ENCODE measurements at regions not wholly inside any gene's neighbourhood (a gene's known extent, or its start where the extent isn't known, plus 50 kb on each side); places are given as distances from the start of the nearest gene placed in this dataset.
A peak's percentile ranks its signal among the peaks of the same experiment; 100 is the strongest.

DNA sequence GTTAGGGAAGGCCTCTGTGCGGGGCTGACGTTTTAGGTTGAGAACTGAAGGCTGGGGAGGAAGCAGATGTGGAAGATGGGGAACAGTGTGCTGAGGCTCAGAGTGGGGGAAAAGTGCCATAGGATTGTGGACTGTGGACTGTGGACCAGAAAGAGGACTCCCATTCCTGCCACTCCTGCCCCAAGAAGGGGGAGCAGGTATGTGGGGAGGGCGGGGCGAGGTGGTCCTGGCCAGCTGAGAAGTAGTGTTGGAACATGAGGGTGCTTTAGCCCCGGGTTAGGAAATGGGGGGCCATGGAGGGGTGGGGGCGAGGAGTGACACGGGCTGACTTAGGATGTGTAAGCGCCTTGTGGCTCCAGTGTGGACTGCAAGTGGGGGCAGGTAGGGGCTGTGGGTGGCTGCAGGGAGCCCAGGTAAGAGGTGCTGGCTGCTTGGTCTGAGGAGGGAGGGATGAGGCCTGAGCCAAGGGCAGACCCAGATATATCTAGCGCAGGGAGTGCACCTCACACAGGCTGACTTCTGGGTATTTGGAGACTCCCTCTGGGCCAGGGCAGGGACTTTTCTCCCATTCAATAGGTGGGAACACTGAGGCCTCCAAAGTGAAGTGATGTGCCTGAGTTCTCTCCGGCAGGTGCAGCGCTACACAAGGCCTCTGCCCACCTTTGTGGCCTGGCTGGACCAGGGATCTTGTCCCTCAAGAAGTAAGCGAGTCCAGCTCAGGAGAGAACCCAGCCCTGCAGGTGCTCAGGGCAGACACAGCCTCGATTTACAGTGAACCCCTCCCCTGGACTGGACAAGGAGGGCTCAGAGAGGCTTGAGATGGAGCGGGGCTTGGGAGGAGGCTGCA lies 76.6 kb upstream of the TOX2 start:
- TF ChIP-seq, protein P1, sequence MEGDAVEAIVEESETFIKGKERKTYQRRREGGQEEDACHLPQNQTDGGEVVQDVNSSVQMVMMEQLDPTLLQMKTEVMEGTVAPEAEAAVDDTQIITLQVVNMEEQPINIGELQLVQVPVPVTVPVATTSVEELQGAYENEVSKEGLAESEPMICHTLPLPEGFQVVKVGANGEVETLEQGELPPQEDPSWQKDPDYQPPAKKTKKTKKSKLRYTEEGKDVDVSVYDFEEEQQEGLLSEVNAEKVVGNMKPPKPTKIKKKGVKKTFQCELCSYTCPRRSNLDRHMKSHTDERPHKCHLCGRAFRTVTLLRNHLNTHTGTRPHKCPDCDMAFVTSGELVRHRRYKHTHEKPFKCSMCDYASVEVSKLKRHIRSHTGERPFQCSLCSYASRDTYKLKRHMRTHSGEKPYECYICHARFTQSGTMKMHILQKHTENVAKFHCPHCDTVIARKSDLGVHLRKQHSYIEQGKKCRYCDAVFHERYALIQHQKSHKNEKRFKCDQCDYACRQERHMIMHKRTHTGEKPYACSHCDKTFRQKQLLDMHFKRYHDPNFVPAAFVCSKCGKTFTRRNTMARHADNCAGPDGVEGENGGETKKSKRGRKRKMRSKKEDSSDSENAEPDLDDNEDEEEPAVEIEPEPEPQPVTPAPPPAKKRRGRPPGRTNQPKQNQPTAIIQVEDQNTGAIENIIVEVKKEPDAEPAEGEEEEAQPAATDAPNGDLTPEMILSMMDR (IDR thresholded peaks at IDR 0.05; ENCODE audit: unreplicated experiment): no peak
- no peaks in the 10 kb centered on the region for H3K9me3 Mint-ChIP-seq (ENCODE audit: unreplicated experiment)
- no peak for DNase-seq (ENCODE audit: low spot score)
- peaks cover 1% of the 10 kb centered on the region for H3K27me3 Mint-ChIP-seq (ENCODE audit: unreplicated experiment)
- H3K4me1 Mint-ChIP-seq (ENCODE audit: unreplicated experiment): no peaks in the 10 kb centered on the region
- no peaks in the 10 kb centered on the region for H3K36me3 Mint-ChIP-seq (ENCODE audit: low read depth, unreplicated experiment)
- H3K4me3 Mint-ChIP-seq (ENCODE audit: unreplicated experiment): no peak overlapping the region
- peak overlapping the region; percentile 67 for H3K27ac Mint-ChIP-seq (ENCODE audit: unreplicated experiment)

DNA sequence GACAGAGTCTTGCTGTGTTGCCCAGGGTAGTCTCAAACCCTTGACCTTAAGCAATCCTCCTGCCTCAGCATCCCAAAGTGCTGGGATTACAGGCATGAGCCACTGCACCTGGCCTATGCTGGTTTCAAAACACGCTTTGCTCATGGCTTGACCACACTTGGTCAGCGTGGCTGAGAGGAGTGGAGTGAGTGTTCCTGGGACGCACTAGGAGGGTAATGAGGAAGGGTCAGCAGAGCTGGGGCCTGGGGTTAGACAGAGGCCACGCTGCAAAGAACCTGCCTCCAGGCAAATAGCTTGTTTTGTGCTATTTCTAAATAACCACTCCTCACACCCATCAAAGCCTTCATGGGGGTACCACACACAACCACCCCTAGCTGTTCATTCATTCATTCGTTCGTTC lies 77.9 kb upstream of the TOX2 start:
- no peak for DNase-seq (ENCODE audit: low spot score)
- Mint-ChIP-seq H3K4me1 (ENCODE audit: unreplicated experiment) (no peaks in the 10 kb centered on the region), H3K9me3 (ENCODE audit: unreplicated experiment) (no peaks in the 10 kb centered on the region), H3K27ac (ENCODE audit: unreplicated experiment) (no peak overlapping the region), H3K27me3 (ENCODE audit: unreplicated experiment) (peaks cover 4% of the 10 kb centered on the region), H3K36me3 (ENCODE audit: low read depth, unreplicated experiment) (no peaks in the 10 kb centered on the region), H3K4me3 (ENCODE audit: unreplicated experiment) (no peak overlapping the region)
- TF ChIP-seq, protein P1 (IDR thresholded peaks at IDR 0.05; ENCODE audit: unreplicated experiment): no peak

DNA sequence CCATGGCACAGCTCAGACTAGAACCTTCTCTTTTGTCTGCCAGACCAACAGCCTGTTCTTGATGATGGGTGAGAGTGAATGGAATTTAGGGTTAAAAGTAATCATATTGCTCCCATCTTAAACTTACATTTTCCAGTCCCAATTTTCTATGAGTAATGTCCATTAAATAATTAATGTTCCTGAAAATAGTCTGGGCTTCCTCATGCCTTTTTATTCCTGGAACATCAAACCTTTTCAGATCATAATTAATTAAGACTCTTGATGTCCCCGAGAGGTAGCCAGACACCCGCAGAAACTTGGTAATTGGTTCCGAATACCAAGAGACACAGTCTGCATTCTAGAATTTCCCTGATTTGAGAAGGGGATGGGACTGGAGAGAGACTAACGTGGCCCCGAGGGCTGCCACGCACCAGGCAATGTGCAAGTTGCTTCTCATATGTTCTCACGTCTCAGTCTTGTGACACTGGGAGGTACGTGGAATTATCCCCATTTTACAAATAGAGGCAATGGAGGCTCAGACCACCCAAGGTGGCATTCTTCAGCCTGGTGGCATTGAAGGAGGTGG lies 78.6 kb upstream of the TOX2 start:
- no peak for DNase-seq (ENCODE audit: low spot score)
- Mint-ChIP-seq H3K27ac (ENCODE audit: unreplicated experiment) (no peak overlapping the region), H3K36me3 (ENCODE audit: low read depth, unreplicated experiment) (no peaks in the 10 kb centered on the region), H3K4me1 (ENCODE audit: unreplicated experiment) (no peaks in the 10 kb centered on the region), H3K27me3 (ENCODE audit: unreplicated experiment) (peaks cover 4% of the 10 kb centered on the region), H3K9me3 (ENCODE audit: unreplicated experiment) (no peaks in the 10 kb centered on the region), H3K4me3 (ENCODE audit: unreplicated experiment) (no peak overlapping the region)
- TF ChIP-seq, protein P1 (IDR thresholded peaks at IDR 0.05; ENCODE audit: unreplicated experiment): no peak

DNA sequence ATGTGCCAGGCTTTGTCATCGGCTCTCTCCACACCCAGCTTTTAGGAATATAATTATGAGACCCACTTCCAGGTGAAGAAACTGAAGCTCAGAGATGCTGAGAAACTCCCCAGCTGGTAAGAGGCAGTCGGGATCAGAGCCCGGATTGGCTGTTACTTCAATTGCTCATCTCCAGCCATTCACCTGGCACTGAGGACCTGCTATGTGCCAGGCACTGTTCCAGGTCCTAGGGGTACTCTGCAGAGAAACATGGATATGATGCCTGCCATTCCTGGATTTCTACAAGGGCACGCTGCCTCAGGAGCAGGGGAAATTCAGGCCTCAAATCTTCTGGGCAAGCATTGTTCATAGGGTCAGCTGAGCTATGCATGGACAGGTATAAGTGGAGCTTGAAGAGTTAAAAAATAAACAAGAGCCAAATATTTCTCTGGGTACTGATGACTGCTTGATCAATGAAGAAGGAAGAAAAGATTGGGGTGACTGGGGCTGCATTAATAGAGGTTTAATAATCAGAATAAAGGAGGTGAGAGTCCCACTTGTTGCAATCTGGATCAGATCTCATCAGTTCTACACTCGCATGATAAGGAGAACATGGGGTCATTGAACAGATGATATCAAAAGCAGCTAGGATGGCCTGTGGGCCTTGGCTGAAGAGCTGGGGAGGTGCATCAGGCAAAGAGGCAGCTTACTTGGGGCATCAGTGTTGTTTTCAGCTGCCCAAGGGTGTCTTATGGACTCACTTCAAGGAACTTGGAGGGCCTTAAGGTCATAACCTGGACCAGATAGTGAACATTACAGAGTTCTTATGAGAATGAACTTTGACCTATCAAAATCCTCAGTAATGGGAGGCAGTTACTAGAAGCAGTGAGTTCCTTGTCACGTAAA lies 80.9 kb upstream of the TOX2 start:
- Mint-ChIP-seq H3K27ac (ENCODE audit: unreplicated experiment) (no peak overlapping the region), H3K4me1 (ENCODE audit: unreplicated experiment) (no peaks in the 10 kb centered on the region), H3K9me3 (ENCODE audit: unreplicated experiment) (no peaks in the 10 kb centered on the region), H3K27me3 (ENCODE audit: unreplicated experiment) (peaks cover 7% of the 10 kb centered on the region), H3K36me3 (ENCODE audit: low read depth, unreplicated experiment) (no peaks in the 10 kb centered on the region), H3K4me3 (ENCODE audit: unreplicated experiment) (no peak overlapping the region)
- no peak for DNase-seq (ENCODE audit: low spot score)
- TF ChIP-seq, protein P1 (IDR thresholded peaks at IDR 0.05; ENCODE audit: unreplicated experiment): no peak

Measured in endothelial cell (in vitro differentiated cells).